NB4 (cell line): ENCODE measurements at regions not wholly inside any gene's neighbourhood (a gene's known extent, or its start where the extent isn't known, plus 50 kb on each side); places are given as distances from the start of the nearest gene placed in this dataset.
A peak's percentile ranks its signal among the peaks of the same experiment; 100 is the strongest.

Experiments
- DNase-seq: peaks from one replicate; pipeline ENCODE4 v3.0.0; 2010; ENCODE audit warnings: low read depth
- H3K4me3 ChIP-seq: one replicate; pipeline ENCODE4 v1.5.1; 2011; ENCODE audit warnings: mild to moderate bottlenecking, low read depth, low read length, moderate library complexity
- MYC ChIP-seq: IDR thresholded peaks from 2 replicates; pipeline ENCODE4 v1.6.1; 2011; ENCODE audit warnings: low read depth, low read length
- POLR2A ChIP-seq: IDR thresholded peaks from 2 replicates; pipeline ENCODE4 v1.6.1; 2011; ENCODE audit warnings: mild to moderate bottlenecking; ENCODE audit not compliant: insufficient read length; ENCODE audit errors: extremely low read depth
- TF ChIP-seq, protein P1 (sequence below): IDR thresholded peaks from one replicate; pipeline ENCODE4 v1.5.1; 2012; ENCODE audit warnings: low read depth, low read length
- TF ChIP-seq, protein P2 (sequence below): IDR thresholded peaks from 2 replicates; pipeline ENCODE4 v1.6.1; 2011; ENCODE audit warnings: low read depth, low read length

DNA sequence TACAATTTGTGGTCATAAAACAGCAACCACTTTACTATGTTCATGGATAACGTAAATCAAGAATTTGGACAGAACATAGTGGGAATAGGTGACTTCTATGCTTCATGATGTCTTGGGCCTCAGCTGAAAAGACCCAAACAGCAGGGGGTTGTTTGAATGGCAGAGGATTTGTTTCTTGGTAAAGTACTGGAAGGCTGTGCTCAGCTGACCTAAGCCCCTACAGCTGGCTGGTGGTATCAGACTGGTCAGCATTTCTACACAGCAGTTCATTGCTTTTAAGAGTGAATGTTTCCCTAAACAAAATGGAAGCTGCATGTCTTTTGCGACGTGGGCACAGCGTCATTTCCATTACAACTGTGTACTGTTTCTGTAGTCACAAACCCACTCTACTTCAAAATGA, 148.5 kb upstream of the DEFB112 start:
- no peak for DNase-seq
- TF ChIP-seq, protein P1, sequence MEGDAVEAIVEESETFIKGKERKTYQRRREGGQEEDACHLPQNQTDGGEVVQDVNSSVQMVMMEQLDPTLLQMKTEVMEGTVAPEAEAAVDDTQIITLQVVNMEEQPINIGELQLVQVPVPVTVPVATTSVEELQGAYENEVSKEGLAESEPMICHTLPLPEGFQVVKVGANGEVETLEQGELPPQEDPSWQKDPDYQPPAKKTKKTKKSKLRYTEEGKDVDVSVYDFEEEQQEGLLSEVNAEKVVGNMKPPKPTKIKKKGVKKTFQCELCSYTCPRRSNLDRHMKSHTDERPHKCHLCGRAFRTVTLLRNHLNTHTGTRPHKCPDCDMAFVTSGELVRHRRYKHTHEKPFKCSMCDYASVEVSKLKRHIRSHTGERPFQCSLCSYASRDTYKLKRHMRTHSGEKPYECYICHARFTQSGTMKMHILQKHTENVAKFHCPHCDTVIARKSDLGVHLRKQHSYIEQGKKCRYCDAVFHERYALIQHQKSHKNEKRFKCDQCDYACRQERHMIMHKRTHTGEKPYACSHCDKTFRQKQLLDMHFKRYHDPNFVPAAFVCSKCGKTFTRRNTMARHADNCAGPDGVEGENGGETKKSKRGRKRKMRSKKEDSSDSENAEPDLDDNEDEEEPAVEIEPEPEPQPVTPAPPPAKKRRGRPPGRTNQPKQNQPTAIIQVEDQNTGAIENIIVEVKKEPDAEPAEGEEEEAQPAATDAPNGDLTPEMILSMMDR: no peak
- TF ChIP-seq POLR2A (no peak), MYC (no peak)
- TF ChIP-seq, protein P2, sequence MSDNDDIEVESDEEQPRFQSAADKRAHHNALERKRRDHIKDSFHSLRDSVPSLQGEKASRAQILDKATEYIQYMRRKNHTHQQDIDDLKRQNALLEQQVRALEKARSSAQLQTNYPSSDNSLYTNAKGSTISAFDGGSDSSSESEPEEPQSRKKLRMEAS: no peak
- H3K4me3 ChIP-seq: no peak overlapping the region

DNA sequence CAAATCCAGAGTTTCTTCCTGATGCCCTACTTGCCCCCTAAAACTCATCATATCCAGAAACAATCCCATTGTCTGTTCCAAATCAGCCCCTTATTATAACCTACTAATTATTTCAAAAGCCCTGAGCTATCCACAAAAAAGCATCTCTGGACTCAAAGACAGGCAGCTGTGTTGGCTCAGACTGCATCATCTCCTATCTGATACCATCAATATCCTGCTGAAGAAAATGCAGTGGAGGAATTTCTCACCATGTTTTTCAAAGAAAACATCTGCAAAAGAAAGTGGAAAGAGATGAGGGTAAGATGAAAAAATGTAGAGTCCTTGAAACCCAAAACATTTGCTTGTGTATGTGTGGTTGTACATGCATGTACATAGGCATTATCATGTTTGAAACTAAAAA, 153.0 kb upstream of the DEFB112 start:
- H3K4me3 ChIP-seq: no peak overlapping the region
- TF ChIP-seq MYC (no peak), POLR2A (no peak)
- TF ChIP-seq, protein P1: no peak
- TF ChIP-seq, protein P2: no peak
- no peak for DNase-seq

DNA sequence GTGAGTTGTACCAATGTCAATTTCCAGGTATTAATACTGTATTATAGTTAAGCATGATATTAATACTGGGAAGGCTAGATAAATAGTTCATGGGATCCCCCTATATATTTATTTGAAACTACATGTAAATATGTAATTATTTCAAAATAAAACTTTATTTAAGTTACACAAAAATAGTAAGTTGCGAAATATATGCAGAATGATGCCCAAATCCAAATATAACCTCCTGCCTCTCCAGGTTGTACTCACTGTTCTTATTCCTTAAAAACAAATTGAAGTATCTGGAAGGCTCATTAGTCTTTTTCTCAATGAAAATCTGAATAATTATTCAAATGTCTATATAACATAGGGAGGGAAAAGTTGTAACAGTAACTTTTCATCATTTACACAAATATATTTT, 161.9 kb upstream of the DEFB112 start:
- no peak for TF ChIP-seq MYC
- TF ChIP-seq, protein P2: no peak
- no peak for TF ChIP-seq POLR2A
- TF ChIP-seq, protein P1: no peak
- DNase-seq: no peak
- H3K4me3 ChIP-seq: no peak overlapping the region

DNA sequence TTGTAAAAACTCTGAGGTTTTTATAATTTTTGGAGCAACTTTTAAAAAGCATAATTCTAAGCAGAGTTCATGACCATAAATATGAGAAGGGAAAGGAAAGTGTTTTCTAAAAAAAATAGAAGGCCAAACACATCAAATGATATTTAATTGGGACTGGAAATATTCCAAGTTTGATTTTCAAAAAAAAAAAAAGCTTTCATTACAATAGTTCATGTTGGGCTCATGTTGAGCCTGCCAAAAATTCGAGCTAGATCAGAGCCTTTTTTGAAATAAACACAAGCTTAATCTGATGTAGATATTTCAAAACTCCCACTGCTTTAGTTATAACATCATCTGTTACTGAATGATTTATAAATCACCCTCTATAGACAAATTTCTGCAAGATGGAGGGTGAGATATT, 163.4 kb upstream of the DEFB112 start:
- H3K4me3 ChIP-seq: no peak overlapping the region
- no peak for TF ChIP-seq MYC
- TF ChIP-seq POLR2A: no peak
- TF ChIP-seq, protein P2: no peak
- TF ChIP-seq, protein P1: no peak
- no peak for DNase-seq

DNA sequence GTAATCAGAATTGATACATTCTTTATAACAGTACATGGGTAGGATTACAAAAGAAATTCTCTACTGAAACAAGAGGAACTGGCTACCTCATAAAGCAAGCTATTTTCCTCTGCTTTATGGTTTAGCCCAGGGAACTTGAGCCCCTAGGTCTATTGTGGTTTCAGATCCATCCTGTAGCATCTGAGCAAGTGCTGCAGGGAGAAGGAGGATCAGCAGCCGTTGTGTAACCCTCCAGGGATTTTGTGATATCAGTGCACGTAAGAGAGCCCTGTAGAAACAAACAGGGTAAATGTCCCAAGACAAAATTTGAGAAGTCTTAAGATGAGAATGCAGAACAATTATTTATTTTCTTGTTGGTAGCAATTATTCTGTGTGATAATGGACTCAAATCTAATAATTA, 165.2 kb upstream of the DEFB112 start:
- TF ChIP-seq POLR2A (no peak), MYC (no peak)
- TF ChIP-seq, protein P2: no peak
- TF ChIP-seq, protein P1: no peak
- DNase-seq: peak; percentile 31

DNA sequence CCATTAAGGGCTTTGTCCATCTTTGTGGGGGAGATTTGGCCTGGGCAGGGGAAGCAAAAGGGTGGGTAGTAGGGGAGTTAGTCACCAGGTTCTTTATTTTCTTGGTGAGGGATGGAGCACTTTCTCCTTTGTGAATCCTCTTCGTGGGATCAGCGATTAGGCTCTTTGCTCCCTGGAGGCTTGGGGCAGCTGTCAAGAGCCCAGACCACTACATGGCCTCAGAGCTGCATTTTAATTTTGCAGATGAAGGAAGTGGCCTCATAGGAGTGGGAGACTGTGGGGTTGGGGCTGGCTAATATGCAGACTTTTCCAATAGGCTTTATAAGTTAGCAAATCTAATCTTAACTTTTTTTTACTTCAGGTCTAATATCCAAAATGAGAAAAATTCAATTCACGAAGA, 168.1 kb upstream of the DEFB112 start:
- TF ChIP-seq, protein P1: no peak
- no peak for TF ChIP-seq MYC
- TF ChIP-seq, protein P2: no peak
- no peak for TF ChIP-seq POLR2A
- no peak for DNase-seq
- H3K4me3 ChIP-seq: no peak overlapping the region

More for the DNA sequence above, 165.2 kb upstream of the DEFB112 start:
- H3K4me3 ChIP-seq: no peak overlapping the region
